Progenitor cell of endocrine pancreas (in vitro differentiated cells): ENCODE measurements at regions not wholly inside any gene's neighbourhood (a gene's known extent, or its start where the extent isn't known, plus 50 kb on each side); places are given as distances from the start of the nearest gene placed in this dataset.

Experiments used
- DNase-seq: peaks from one replicate; pipeline ENCODE4 v3.0.0; 2021; ENCODE audit warnings: low spot score; ENCODE audit not compliant: unreplicated experiment
- H3K27ac Mint-ChIP-seq: 2 replicates; pipeline ENCODE4 v1.8.0; 2021; ENCODE audit warnings: mild to moderate bottlenecking, moderate library complexity, mixed read lengths
- H3K27me3 Mint-ChIP-seq: 2 replicates; pipeline ENCODE4 v1.8.0; 2021; ENCODE audit warnings: mixed read lengths
- H3K36me3 Mint-ChIP-seq: 2 replicates; pipeline ENCODE4 v1.8.0; 2022; ENCODE audit warnings: mixed read lengths; ENCODE audit not compliant: insufficient read depth
- H3K4me1 Mint-ChIP-seq: 2 replicates; pipeline ENCODE4 v1.8.0; 2021; ENCODE audit warnings: low read depth, mixed read lengths
- H3K4me3 Mint-ChIP-seq: 2 replicates; pipeline ENCODE4 v1.8.0; 2021; ENCODE audit warnings: low read depth, mild to moderate bottlenecking, moderate library complexity, mixed read lengths
- H3K9me3 Mint-ChIP-seq: 2 replicates; pipeline ENCODE4 v1.8.0; 2021; ENCODE audit warnings: low read depth, mixed read lengths
- TF ChIP-seq, protein P1 (sequence below): fragments of 200-600 bp; sonication (generic); IDR thresholded peaks from one replicate; pipeline ENCODE4 v1.5.0; 2021; ENCODE audit warnings: antibody characterized with exemption, mild to moderate bottlenecking; ENCODE audit not compliant: unreplicated experiment

- H3K4me3 Mint-ChIP-seq: no peak overlapping the region
- no peaks in the 10 kb centered on the region for H3K4me1 Mint-ChIP-seq
- DNase-seq: no peak
- no peak overlapping the region for H3K27ac Mint-ChIP-seq
- H3K27me3 Mint-ChIP-seq: no peaks in the 10 kb centered on the region
- H3K36me3 Mint-ChIP-seq: no peaks in the 10 kb centered on the region
- TF ChIP-seq, protein P1, sequence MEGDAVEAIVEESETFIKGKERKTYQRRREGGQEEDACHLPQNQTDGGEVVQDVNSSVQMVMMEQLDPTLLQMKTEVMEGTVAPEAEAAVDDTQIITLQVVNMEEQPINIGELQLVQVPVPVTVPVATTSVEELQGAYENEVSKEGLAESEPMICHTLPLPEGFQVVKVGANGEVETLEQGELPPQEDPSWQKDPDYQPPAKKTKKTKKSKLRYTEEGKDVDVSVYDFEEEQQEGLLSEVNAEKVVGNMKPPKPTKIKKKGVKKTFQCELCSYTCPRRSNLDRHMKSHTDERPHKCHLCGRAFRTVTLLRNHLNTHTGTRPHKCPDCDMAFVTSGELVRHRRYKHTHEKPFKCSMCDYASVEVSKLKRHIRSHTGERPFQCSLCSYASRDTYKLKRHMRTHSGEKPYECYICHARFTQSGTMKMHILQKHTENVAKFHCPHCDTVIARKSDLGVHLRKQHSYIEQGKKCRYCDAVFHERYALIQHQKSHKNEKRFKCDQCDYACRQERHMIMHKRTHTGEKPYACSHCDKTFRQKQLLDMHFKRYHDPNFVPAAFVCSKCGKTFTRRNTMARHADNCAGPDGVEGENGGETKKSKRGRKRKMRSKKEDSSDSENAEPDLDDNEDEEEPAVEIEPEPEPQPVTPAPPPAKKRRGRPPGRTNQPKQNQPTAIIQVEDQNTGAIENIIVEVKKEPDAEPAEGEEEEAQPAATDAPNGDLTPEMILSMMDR: no peak
- no peaks in the 10 kb centered on the region for H3K9me3 Mint-ChIP-seq
Measured at GRCh38 chr2:54065411-54065810, 50.0 kb upstream of the ACYP2 start.

DNA sequence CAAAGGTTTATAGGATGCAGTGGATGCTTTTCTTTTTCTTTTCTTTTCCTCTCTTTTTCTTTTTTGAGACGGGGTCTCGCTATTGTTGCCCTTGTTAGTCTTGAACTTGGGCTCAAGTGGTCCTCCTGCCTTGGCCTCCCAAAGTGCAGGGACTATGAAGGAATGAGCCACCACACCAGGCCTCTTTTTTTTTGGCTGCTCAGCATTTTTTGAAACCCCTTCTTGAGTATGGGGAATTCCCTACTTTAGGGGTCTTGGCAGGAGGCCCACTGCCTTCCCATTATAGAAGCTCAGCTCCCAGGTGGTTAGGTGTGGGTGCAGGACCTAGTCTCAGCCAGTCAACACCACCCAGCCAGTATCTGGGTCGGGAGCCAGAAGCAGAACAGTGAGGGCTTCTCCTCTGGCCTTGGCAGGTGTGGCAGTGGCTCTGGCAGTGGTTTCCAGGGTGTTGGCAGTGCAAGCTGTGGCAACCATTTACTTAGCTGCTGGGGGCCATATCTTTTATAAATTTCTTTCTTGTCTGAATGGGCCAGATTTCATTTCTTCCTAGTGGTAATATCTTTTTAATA is 51.4 kb upstream of the ACYP2 start:
- Mint-ChIP-seq H3K36me3 (peaks cover 5% of the 10 kb centered on the region), H3K27ac (no peak overlapping the region), H3K27me3 (no peaks in the 10 kb centered on the region), H3K4me3 (no peak overlapping the region), H3K4me1 (no peaks in the 10 kb centered on the region), H3K9me3 (peaks cover 4% of the 10 kb centered on the region)
- TF ChIP-seq, protein P1: no peak
- no peak for DNase-seq

- Mint-ChIP-seq H3K9me3 (peaks cover 19% of the 10 kb centered on the region), H3K4me3 (no peak overlapping the region), H3K27me3 (no peaks in the 10 kb centered on the region), H3K4me1 (no peaks in the 10 kb centered on the region), H3K36me3 (peaks cover 16% of the 10 kb centered on the region), H3K27ac (no peak overlapping the region)
- TF ChIP-seq, protein P1: no peak
- DNase-seq: no peak
Measured at GRCh38 chr2:54062401-54062800, 53.0 kb upstream of the ACYP2 start.

GRCh38 chr2:54061272-54061671 is 54.1 kb upstream of the ACYP2 start:
- H3K27ac Mint-ChIP-seq: no peak overlapping the region
- H3K9me3 Mint-ChIP-seq: peaks cover 19% of the 10 kb centered on the region
- H3K36me3 Mint-ChIP-seq: peaks cover 17% of the 10 kb centered on the region
- TF ChIP-seq, protein P1: no peak
- no peaks in the 10 kb centered on the region for H3K4me1 Mint-ChIP-seq
- DNase-seq: no peak
- H3K4me3 Mint-ChIP-seq: no peak overlapping the region
- no peaks in the 10 kb centered on the region for H3K27me3 Mint-ChIP-seq

- Mint-ChIP-seq H3K4me3 (no peak overlapping the region), H3K9me3 (peaks cover 19% of the 10 kb centered on the region), H3K4me1 (no peaks in the 10 kb centered on the region), H3K36me3 (peaks cover 17% of the 10 kb centered on the region), H3K27ac (no peak overlapping the region), H3K27me3 (no peaks in the 10 kb centered on the region)
- TF ChIP-seq, protein P1: no peak
- DNase-seq: no peak
Measured at GRCh38 chr2:54059986-54060385, 55.4 kb upstream of the ACYP2 start.
